ENCODE measurements at regions not wholly inside any gene's neighbourhood (a gene's known extent, or its start where the extent isn't known, plus 50 kb on each side); places are given as distances from the start of the nearest gene placed in this dataset.
"Not testable (repeated sequence)": the region's sequence is repeated elsewhere in the genome, so short reads cannot be mapped to it uniquely, and the experiment has no call there.

GRCh38 chr2:58475756-58476155, 234.6 kb upstream of the FANCL start:
- Histone ChIP-seq H3K4me1 (no peaks in the 10 kb centered on the region), H3K27ac (no peak overlapping the region), H3K9me3 (no peaks in the 10 kb centered on the region), H3K27me3 (no peaks in the 10 kb centered on the region), H3K36me3 (no peaks in the 10 kb centered on the region), H3K4me3 (no peak overlapping the region)
- TF ChIP-seq POLR2A (IDR thresholded peaks at IDR 0.05) (no peak), CTCF (IDR thresholded peaks at IDR 0.05) (no peak)
- DNase-seq, result no peak

GRCh38 chr2:58473165-58473564, 232.0 kb upstream of the FANCL start:
- Histone ChIP-seq H3K9me3 (no peaks in the 10 kb centered on the region), H3K27me3 (no peaks in the 10 kb centered on the region), H3K4me3 (no peak overlapping the region), H3K27ac (no peak overlapping the region), H3K36me3 (no peaks in the 10 kb centered on the region), H3K4me1 (no peaks in the 10 kb centered on the region)
- DNase-seq, result no peak
- no peak for TF ChIP-seq POLR2A (IDR thresholded peaks at IDR 0.05)
- TF ChIP-seq CTCF (IDR thresholded peaks at IDR 0.05), result no peak

- no peaks in the 10 kb centered on the region for H3K36me3 ChIP-seq
- no peak overlapping the region for H3K4me3 ChIP-seq
- no peaks in the 10 kb centered on the region for H3K4me1 ChIP-seq
- H3K27ac ChIP-seq, result no peak overlapping the region
- no peak for DNase-seq
- H3K9me3 ChIP-seq, result no peaks in the 10 kb centered on the region
- TF ChIP-seq POLR2A (IDR thresholded peaks at IDR 0.05) (no peak), CTCF (IDR thresholded peaks at IDR 0.05) (no peak)
- no peaks in the 10 kb centered on the region for H3K27me3 ChIP-seq
Measured at GRCh38 chr2:58466804-58467203, 225.7 kb upstream of the FANCL start.

GRCh38 chr2:58466021-58466420, 224.9 kb upstream of the FANCL start:
- H3K27ac ChIP-seq, DNase-seq, H3K36me3 ChIP-seq, H3K9me3 ChIP-seq, H3K4me3 ChIP-seq, H3K27me3 ChIP-seq, H3K4me1 ChIP-seq: not testable (repeated sequence)

- H3K36me3 ChIP-seq, result no peaks in the 10 kb centered on the region
- no peak for DNase-seq
- H3K9me3 ChIP-seq, result no peaks in the 10 kb centered on the region
- H3K27me3 ChIP-seq, result no peaks in the 10 kb centered on the region
- H3K4me3 ChIP-seq, result no peak overlapping the region
- no peak overlapping the region for H3K27ac ChIP-seq
- no peak for TF ChIP-seq CTCF (IDR thresholded peaks at IDR 0.05)
- no peak for TF ChIP-seq POLR2A (IDR thresholded peaks at IDR 0.05)
- H3K4me1 ChIP-seq, result no peaks in the 10 kb centered on the region
Measured at GRCh38 chr2:58460670-58461069, 219.5 kb upstream of the FANCL start.

GRCh38 chr2:58449286-58450010, 208.3 kb upstream of the FANCL start:
- Histone ChIP-seq H3K27me3 (no peaks in the 10 kb centered on the region), H3K4me1 (no peaks in the 10 kb centered on the region), H3K36me3 (no peaks in the 10 kb centered on the region), H3K27ac (no peak overlapping the region), H3K4me3 (no peak overlapping the region), H3K9me3 (no peaks in the 10 kb centered on the region)
- no peak for DNase-seq
- TF ChIP-seq CTCF (IDR thresholded peaks at IDR 0.05), result no peak
- no peak for TF ChIP-seq POLR2A (IDR thresholded peaks at IDR 0.05)

All from Peyer's patch (tissue), 4 donors.